ENCODE measurements at regions not wholly inside any gene's neighbourhood (a gene's known extent, or its start where the extent isn't known, plus 50 kb on each side); places are given as distances from the start of the nearest gene placed in this dataset.
A peak's percentile ranks its signal among the peaks of the same experiment; 100 is the strongest.
"Not testable (repeated sequence)": the region's sequence is repeated elsewhere in the genome, so short reads cannot be mapped to it uniquely, and the experiment has no call there.

DNA sequence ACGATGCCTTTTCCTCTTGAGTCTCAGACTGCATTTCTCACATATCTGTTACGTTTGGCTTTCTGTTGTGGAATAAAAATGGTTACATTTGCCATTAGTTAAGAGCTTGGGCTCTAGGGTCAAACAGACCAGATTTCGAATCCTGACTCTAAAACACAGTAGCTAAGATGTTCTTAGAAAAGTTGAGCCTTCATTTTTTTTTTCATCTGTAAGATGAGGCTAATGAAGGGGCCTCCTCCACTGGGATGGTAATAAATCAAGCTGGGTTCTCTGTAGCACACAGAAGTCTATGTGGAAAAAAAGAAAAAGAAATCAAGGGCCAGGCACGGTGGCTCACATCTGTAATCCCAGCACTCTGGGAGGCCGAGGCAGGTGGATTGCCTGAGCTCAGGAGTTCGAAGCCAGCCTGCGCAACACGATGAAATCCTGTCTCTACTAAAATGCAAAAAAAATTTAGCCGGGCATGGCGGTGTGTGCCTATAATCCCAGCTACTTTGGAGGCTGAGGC lies 49.9 kb upstream of the CAPRIN1 start:
- DNase-seq (ENCODE audit: low read depth) = no peak

DNA sequence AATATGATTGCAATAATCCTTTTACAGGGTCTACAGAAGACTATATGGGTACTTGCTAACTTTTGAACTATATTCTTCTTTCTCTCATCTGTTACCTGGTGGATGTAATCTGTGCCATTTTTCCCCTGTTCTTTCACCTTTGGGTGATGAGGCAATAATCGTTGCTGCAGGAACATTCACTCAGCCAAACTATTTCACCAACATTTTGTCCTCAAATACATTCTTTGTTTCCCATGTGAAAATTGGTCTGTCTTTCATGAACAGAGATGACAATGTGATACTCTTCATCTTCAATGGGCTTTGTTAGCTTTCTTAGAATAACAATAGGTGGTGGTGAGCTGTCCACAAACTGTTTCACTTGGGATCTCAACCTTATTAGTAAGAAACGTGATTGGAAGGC lies 52.1 kb upstream of the CAPRIN1 start:
- no peak for DNase-seq (ENCODE audit: low read depth)

DNA sequence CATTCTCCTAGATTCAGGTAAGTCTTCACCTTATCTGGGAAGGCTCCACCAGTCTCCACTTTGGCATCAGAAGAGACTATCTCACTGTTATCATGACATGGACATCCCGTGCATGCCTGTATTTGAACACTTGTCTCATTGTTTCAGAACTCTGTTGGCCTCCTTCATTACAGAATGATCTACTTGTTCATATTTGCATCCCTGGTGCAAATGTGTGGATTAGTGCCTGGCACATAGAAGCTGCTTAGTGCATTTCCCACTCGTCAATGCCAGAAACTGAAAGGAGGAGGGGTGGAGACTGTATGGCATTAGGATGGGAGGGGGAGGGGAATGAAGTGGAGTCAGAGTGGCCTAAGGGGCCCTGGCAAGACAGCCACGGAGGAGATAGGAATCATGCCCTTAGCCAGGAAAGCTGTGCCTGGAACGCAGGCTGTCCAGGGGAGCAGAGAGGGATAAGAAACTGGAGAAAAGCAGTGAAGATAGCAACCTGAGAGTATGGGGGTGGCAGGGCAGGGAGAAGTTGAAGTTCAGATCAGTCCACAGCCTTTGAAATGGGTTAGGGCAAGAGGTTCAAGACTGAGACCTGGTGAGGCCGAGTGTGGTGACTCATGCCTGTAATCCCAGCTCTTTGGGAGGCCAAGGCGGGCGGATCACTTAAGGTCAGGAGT lies 53.8 kb upstream of the CAPRIN1 start:
- peak; percentile 32 for DNase-seq (ENCODE audit: low read depth)

DNA sequence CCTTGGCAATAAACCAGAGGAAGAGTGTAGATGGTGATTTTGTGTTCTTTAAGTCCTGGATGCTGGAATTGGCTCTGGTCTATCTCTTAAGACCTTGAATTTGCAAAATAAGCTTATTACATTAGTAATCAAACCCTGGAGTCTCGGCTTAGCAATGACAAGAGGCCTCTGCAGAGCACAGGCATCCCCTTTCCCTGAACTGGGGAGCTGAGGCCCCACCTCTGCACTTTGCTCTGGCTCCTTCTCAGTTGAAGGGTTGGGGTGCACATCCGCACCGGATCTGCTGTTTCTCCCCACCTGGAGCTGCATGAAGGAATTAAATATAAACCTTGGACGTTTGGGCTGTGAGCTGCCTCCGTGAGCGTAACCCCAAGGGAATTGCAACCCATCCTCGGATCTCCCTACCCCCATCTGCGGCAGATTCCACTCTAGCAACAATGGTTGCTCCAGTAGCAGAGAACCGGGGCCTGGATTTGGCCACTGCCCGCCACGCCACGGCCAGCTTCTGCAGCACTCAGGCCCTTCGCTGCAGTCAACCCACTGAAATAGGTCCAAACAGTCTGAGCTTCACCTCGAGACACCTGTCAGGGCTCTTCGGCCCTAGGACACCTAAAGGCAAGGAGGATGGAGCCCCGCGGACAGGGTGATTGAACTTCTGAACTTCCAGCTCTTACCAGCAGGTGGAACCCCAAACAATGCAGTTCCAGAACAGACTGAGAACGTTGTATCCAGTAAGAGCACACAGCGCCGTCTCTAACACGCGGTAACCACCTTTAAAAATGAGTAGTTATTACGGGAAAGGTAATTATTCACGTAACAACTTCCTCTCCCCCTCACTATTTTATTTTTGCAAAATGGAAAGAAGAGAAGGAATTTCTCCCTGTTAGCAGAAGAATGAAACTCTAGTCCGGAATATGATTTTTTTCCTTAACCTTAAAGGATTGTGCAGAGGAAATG lies 54.8 kb upstream of the CAPRIN1 start:
- peak; percentile 73 for DNase-seq (ENCODE audit: low read depth)

DNA sequence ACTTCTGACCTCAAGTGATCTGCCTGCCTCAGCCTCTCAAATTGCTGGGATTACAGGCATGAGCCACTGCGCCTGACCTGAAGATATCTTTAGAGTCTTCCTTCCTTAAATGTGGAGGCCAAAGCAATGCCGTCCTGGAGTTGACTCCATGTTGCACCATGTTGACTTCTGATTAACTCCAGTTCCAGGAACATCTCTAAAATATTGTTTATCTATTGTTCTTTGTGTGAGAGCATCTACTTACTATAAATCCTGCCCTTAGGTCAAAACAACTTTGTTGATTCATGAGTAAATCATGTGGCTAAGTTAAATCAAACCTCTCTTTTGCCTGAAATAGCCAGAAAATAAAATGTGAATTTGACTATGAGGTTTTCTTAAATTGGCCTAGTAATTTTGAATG lies 56.6 kb upstream of the CAPRIN1 start:
- DNase-seq (ENCODE audit: low read depth) = no peak

DNA sequence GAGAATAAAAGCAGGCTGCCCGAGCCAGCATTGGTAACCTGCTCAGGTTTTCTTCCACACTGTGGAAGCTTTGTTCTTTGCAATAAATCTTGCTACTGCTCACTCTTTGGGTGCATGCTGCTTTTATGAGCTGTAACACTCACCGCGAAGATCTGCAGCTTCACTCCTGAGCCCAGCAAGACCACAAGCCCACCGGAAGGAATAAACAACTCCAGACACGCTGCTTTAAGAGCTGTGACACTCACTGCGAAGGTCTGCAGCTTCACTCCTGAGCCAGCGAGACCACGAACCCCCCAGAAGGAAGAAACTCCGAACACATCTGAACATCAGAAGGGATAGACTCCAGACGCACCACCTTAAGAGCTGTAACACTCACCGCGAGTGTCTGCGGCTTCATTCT lies 60.4 kb upstream of the CAPRIN1 start:
- DNase-seq (ENCODE audit: low read depth) = not testable (repeated sequence)

DNA sequence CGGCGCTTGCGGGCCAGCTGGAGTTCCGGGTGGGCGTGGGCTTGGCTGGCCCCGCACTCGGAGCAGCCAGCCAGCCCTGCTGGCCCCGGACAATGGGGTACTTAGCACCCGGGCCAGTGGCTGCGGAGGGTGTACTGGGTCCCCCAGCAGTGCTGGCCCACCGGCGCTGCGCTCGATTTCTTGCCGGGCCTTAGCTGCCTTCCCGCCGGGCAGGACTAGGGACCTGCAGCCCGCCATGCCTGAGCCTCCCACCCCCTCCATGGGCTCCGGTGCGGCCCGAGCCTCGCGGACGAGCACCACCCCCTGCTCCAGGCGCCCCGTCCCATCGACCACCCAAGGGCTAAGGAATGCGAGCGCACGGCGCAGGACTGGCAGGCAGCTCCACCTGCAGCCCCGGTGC lies 61.4 kb upstream of the CAPRIN1 start:
- DNase-seq (ENCODE audit: low read depth) = not testable (repeated sequence)

DNA sequence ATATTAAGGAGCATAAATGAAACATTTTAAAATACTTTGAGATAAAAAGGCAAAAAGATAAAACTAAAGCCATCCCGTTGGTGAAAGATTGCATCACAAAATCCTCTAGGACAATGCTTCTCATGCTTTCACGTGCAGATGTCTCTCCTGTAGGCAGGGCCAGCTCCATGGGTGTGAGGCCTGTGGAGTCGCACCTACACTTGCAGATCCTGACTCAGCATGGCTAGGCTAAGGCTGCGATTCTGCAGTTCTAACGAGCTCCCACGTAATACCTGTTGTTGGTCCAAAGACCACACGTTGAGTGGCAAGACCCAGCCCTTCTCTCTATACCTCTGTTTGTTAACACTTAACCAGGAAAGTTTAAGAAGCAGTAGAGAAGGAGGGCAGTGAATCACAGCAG lies 62.1 kb upstream of the CAPRIN1 start:
- DNase-seq (ENCODE audit: low read depth) = no peak

DNA sequence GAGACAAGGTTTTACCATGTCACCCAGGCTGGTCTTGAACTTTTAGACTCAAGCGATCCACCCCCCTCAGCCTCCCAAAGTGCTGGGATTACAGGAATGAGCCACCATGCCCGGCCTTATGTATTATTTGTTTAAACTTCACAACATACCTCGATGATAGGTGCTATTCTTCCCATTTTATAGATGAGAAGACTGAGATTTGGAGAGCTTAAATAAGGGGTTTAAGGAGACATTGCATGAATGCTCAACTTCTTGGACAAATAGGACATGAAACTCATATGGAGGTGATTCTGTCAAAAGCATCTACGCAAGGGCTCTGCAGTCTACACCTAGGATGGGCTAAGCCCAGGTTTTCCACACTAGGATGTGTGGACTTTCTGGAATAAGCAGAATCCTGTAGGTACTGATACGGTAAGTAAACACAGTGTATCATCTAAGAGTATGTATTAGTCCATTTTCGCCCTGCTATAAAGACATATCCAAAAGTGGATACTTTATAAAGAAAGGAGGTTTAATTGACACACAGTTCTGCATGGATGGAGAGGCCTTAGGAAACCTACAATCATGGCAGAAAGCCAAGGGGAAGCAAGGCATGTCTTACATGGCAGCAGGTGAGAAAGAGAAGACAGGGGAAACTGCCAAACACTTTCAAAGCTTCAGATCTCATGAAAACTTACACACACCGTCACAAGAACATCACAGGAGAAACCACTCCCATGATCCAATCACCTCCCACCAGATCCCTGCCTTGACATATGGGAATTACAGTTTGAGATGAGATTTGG lies 62.8 kb upstream of the CAPRIN1 start:
- no peak for DNase-seq (ENCODE audit: low read depth)

DNA sequence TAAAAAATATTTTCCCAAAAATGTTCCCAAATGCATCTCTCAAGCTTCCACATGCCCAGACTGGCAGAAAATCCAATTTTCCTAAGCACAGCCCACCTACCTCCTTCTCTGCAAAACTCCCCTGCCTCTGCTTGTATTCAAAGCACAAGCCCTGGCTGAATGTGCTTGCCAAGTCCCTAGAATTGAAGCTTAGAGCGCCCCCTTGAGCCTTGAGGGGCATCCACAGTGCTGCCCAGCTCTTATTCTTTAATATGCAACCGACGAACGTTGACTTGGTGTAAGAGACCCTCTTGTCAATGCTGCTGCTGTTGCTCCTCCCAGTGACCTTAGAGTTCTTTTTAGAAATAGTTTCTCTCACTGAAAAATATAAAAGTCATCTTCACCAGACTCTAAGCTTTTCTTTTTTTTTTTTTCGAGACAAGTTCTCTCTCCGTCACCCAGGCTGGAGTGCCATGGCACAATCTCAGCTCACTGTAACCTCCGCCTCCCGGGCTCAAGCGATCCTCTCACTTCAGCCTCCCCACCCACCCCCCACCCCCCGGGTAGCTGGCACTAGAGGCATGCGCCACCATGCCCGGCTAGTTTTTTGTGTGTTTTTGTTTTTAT lies 63.5 kb upstream of the CAPRIN1 start:
- peak; percentile 65 for DNase-seq (ENCODE audit: low read depth)

DNA sequence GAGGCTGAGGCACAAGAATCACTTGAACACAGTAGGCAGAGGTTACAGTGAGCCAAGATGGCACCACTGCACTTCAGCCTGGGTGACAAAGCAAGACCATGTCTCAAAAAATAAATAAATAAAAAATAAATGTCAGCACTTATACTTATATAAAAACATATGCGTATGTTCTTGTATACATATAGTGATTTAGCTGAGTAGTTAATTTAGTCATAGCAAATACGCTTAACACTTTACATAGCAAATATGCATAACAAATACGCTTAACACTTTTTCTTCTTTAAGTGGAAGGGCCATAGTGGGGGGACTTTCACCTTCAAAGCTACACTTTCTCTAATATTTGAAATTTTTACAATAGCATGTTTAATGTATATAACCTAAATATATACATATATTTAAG lies 64.0 kb upstream of the CAPRIN1 start:
- DNase-seq (ENCODE audit: low read depth) = no peak

DNA sequence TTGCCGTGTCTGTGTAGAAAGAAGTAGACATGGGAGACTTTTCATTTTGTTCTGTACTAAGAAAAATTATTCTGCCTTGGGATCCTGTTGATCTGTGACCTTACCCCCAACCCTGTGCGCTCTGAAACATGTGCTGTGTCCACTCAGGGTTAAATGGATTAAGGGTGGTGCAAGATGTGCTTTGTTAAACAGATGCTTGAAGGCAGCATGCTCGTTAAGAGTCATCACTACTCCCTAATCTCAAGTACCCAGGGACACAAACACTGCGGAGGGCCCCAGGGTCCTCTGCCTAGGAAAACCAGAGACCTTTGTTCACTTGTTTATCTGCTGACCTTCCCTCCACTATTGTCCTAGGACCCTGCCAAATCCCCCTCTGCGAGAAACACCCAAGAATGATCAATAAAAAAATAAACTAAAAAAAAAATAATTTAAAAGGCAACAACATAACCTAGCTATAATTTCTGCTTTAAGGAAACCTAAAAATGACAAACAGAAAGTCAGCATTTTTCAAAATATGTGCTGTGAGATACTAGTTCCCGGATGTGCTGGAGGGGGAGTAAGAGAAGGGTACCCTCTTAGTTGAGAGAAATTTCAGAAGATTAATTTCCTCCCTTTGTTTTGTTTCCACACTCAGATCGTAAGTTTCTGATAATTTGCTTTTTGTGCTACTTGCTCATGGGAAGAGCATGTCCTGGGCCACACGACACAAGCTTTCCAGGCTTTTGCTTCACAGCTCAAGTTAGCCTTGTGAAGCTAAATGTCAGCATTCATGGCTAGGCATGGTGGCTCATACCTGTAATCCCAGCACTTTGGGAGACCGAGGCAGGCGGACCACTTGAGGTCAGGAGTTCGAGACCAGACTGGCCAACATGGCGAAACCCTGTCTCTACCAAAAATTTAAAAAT lies 64.7 kb upstream of the CAPRIN1 start:
- DNase-seq (ENCODE audit: low read depth) = not testable (repeated sequence)

DNA sequence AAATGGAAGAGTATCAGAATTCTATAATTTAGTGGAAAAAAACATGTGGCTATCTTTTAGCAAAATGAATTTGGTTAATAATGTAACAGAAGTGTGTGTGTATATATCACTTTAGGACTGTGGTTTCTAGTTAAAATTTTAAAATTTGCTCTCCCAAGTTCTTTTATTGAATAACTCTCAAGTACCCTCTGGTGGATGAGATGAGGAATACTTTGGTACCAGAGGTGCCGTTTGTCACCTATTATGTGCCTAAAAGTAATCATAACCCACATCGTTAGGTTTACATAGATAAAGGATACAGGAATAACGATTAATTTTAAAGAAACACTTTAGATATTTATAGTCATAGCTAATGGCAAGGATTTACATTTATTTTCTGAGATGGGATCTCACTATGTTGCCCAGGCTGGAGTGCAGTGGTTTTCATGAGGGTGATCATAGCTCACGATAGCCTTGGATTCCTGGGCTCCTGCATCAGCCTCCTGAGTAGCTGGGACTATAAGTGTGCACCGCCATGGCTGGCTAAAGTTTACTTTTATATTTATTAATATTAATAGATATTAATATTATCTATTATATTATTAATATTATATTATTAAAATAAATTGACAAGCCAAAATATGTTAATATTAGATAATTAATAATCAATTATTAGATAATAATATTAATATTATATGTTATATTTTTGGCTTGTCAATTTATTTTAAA lies 66.7 kb upstream of the CAPRIN1 start:
- no peak for DNase-seq (ENCODE audit: low read depth)

DNA sequence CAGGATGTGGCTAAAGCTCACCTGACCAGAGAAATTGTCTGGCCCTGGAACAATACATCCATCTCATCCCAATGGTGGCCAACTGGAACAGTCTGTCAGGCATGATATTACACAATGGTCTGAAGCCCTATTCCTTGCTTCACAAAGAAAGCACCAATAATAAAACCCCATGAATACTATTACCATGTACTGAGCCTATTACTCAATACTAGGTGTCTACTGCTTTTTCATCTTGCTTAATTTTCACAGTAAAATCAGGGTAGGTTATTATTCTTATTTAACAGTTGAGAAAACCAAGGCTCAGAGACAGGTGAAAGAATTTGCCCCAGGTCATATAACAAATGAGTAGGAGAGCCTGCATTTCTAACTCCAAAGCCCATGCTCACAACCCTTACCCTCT lies 68.9 kb upstream of the CAPRIN1 start:
- DNase-seq (ENCODE audit: low read depth) = no peak

DNA sequence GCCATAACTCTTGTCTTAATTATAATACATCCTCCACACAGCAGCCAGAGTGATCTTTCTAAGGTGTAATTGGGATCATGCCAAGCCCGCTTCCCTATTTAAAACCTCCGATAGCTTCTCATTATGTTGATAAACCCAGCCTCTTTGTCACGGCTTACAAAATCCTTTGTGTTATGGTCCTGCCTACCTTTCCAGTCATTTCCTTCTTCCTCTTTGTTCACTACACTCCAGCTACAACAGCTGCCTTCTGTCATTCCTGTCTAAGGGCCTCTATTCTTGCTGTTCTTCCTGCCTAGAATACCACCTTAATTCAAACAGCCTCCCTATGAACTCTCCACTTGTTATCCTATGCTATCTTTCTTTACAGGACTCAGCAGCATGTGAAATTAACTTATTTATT lies 70.6 kb upstream of the CAPRIN1 start:
- no peak for DNase-seq (ENCODE audit: low read depth)

DNA sequence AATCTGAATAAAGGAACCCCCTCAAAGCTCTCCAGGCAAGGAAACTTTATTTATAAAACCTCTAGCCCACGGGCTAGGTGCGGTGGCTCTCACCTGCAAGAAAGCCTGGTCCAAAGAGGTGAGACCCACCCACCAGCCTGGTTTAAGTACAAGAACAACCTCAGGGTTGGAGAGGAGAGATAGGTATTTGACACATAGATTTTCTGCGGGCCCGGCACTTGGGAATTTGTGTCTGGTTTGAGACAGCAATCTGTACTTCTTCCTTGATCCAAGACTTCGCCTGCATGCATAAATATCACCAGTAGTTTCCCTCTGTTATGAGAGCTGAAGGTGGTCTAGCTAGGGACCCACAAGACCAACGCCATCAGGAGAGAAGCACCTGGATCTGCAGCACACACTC lies 73.2 kb upstream of the CAPRIN1 start:
- DNase-seq (ENCODE audit: low read depth) = no peak

DNA sequence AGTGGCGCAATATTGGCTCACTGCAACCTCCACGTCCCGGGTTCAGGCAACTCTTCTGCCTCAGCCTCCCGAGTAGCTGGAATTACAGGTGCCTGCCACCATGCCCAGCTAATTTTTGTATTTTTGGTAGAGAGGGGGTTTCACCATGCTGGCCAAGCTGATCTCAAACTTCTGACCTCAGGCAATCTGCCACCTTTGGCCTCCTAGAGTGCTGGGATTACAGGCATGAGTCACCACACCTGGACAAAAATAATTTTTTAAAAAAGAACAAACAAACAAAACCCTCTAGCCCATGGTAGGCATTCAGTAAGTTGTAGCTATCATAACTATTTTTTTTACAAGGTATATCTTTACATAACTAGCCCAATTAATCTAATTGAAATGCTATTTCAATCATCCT lies 73.9 kb upstream of the CAPRIN1 start:
- DNase-seq (ENCODE audit: low read depth) = no peak

DNA sequence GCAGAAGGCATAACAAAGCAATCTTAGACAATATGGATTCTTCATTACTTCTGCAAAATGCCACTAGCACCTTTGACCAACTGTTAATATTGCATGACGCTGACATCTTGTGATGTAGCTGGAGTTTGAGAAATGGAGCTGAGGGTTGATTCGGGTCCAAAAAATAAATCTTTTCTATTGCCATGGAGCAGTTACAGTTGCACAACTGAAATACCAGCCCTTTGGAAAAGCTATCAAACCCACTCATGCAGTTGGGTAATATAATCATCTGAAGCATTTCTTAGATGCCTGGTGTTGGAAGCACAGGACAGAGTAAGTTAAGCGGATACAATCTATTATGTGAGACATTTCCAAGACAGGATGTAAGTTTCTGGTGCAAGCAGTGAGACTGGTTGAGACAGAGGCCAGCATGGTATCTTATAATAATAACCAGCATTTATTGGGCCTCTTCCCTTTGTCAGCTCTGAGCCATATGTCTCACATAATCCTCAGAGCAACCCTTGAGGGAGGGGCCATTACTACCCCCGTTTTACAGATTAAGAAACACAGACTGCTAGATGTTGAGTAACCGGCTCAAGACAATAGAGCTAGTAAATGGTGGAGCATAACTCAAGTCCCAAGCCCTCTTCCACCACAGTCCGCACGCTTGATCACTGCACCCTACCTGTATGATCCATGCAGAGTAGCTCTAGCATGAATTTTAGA lies 74.9 kb upstream of the CAPRIN1 start:
- no peak for DNase-seq (ENCODE audit: low read depth)

DNA sequence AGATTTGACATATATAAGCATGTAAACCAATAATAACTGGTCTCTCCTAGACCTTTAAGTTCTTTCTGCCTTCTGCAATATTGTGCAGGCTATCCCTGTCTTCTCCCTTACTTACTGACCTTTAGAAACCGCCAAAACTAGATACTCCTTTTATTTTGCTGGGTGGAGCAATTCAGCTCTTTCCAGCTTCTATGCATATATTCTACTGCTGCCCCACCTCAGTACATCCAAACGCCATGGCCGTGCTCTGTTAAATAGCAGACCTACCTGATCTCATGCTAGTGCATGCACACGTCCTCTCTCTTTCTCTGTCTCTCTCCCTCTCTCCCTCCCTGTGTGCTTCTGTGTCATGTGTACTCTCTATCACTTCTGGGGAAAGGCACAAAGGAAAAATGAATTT lies 76.7 kb upstream of the CAPRIN1 start:
- no peak for DNase-seq (ENCODE audit: low read depth)
